ENCODE measurements at regions not wholly inside any gene's neighbourhood (a gene's known extent, or its start where the extent isn't known, plus 50 kb on each side); places are given as distances from the start of the nearest gene placed in this dataset.
"Not testable (repeated sequence)": the region's sequence is repeated elsewhere in the genome, so short reads cannot be mapped to it uniquely, and the experiment has no call there.

DNA sequence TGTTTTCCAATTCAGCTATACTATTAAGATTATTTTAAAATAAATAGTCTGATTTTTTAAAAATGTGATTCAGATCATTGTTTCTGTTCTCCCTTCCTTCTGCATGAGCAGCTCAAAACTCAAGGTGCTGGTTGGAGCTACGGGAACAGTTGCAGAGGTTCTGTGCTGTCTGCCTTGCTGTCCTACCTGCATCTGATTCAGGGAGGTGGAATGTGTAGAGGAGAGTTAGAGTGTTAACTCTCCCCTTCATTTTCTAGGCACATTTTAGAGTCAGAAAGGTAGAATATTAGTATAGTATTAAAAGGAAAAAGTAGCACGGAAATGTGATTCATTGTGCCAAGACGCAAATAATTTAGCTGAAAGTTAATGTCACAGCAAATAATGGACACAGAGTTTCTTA, 188.1 kb upstream of the SLC35B3 start:
- Mint-ChIP-seq H3K36me3 (ENCODE audit: insufficient read depth, unreplicated experiment) (no peaks in the 10 kb centered on the region), H3K9me3 (ENCODE audit: low read depth, unreplicated experiment) (peaks cover under 1% of the 10 kb centered on the region), H3K27ac (ENCODE audit: unreplicated experiment) (no peak overlapping the region), H3K27me3 (ENCODE audit: unreplicated experiment) (no peaks in the 10 kb centered on the region), H3K4me3 (ENCODE audit: low read depth, unreplicated experiment) (no peak overlapping the region), H3K4me1 (ENCODE audit: low read depth, unreplicated experiment) (no peaks in the 10 kb centered on the region)
- TF ChIP-seq, protein P1, sequence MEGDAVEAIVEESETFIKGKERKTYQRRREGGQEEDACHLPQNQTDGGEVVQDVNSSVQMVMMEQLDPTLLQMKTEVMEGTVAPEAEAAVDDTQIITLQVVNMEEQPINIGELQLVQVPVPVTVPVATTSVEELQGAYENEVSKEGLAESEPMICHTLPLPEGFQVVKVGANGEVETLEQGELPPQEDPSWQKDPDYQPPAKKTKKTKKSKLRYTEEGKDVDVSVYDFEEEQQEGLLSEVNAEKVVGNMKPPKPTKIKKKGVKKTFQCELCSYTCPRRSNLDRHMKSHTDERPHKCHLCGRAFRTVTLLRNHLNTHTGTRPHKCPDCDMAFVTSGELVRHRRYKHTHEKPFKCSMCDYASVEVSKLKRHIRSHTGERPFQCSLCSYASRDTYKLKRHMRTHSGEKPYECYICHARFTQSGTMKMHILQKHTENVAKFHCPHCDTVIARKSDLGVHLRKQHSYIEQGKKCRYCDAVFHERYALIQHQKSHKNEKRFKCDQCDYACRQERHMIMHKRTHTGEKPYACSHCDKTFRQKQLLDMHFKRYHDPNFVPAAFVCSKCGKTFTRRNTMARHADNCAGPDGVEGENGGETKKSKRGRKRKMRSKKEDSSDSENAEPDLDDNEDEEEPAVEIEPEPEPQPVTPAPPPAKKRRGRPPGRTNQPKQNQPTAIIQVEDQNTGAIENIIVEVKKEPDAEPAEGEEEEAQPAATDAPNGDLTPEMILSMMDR (IDR thresholded peaks at IDR 0.05; ENCODE audit: unreplicated experiment) = no peak
- BruUV-seq (replicated peaks) = no TSS peak
- intact Hi-C loops (cut with micrococcal nuclease; ENCODE audit: unreplicated experiment) = no loop called here
- CTCF ChIA-PET = interaction anchor here (0.5 to 0.6 kb wide), 2 partner anchors 12 to 260 kb away, joined by 3 to 4 read pairs; no protein-coding TSS in a partner anchor
- DNase-seq = no peak

DNA sequence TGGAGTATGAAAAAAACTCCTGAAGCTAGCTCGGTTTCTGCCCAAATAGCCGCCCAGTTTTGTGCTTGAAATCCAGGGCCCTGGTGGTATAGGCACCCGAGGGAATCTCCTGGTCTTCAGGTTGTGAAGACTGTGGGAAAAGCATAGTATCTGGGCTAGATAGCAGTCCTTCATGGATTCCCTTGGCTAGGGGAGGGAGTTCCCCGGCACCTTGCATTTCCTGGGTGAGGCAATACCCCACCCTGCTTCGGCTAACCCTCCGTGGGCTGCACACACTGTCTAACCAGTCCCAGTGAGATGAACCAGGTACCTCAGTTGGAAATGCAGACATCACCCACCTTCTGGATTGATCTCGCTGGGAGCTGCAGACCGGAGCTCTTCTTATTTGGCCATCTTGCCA, 184.5 kb upstream of the SLC35B3 start:
- Mint-ChIP-seq H3K27ac (ENCODE audit: unreplicated experiment) (no peak overlapping the region), H3K9me3 (ENCODE audit: low read depth, unreplicated experiment) (peaks cover 8% of the 10 kb centered on the region), H3K27me3 (ENCODE audit: unreplicated experiment) (no peaks in the 10 kb centered on the region), H3K36me3 (ENCODE audit: insufficient read depth, unreplicated experiment) (no peaks in the 10 kb centered on the region), H3K4me1 (ENCODE audit: low read depth, unreplicated experiment) (no peaks in the 10 kb centered on the region), H3K4me3 (ENCODE audit: low read depth, unreplicated experiment) (no peak overlapping the region)
- intact Hi-C loops (cut with micrococcal nuclease; ENCODE audit: unreplicated experiment) = no loop called here
- TF ChIP-seq, protein P1 (IDR thresholded peaks at IDR 0.05; ENCODE audit: unreplicated experiment) = no peak
- CTCF ChIA-PET = no interaction called here
- BruUV-seq (replicated peaks) = no TSS peak
- no peak for DNase-seq

DNA sequence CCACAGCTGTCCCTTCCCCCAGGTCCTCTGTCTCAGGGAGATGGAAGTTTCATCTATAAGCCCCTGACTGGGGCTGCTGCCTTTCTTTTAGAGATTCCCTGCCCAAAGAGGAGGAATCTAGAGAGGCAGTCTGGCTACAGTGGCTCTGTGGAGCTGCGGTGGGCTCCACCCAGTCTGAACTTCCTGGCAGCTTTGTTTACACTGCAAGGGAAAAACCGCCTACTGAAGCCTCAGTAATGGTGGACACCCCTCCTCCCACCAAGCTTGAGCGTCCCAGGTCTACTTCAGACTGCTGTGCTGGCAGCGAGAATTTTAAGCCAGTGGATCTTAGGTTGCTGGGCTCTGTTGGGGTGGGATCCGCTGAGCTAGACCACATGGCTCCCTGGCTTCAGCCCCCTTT, 184.1 kb upstream of the SLC35B3 start:
- H3K27ac Mint-ChIP-seq (ENCODE audit: unreplicated experiment); H3K4me1 Mint-ChIP-seq (ENCODE audit: low read depth, unreplicated experiment); H3K36me3 Mint-ChIP-seq (ENCODE audit: insufficient read depth, unreplicated experiment); H3K4me3 Mint-ChIP-seq (ENCODE audit: low read depth, unreplicated experiment); BruUV-seq (replicated peaks); CTCF ChIA-PET; H3K27me3 Mint-ChIP-seq (ENCODE audit: unreplicated experiment); intact Hi-C loops (cut with micrococcal nuclease; ENCODE audit: unreplicated experiment); DNase-seq; H3K9me3 Mint-ChIP-seq (ENCODE audit: low read depth, unreplicated experiment): not testable (repeated sequence)

DNA sequence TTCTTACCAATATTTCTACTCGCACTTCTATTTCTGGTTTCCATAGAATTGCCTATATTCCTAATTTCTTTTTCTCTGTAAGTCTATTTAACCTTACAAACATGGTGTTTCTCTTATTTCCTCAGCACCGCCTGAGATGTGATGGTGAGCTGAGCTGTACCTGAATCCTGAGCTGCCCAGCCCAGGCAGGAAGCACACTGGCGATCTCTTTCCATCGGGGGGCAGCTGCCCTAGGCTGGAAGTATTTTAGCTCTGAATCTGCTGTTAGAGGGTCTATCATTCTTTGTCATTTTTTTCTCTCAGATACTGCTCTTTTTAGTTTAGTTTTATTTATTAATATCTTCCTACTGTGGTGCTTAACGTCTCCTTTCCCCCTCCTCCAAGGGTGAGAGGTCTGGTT, 173.4 kb upstream of the SLC35B3 start:
- no peaks in the 10 kb centered on the region for H3K36me3 Mint-ChIP-seq (ENCODE audit: insufficient read depth, unreplicated experiment)
- BruUV-seq (replicated peaks) = no TSS peak
- no peak for DNase-seq
- no peaks in the 10 kb centered on the region for H3K27me3 Mint-ChIP-seq (ENCODE audit: unreplicated experiment)
- no peak overlapping the region for H3K27ac Mint-ChIP-seq (ENCODE audit: unreplicated experiment)
- H3K9me3 Mint-ChIP-seq (ENCODE audit: low read depth, unreplicated experiment) = peaks cover 11% of the 10 kb centered on the region
- intact Hi-C loops (cut with micrococcal nuclease; ENCODE audit: unreplicated experiment) = no loop called here
- CTCF ChIA-PET = no interaction called here
- TF ChIP-seq, protein P1 (IDR thresholded peaks at IDR 0.05; ENCODE audit: unreplicated experiment) = no peak
- no peak overlapping the region for H3K4me3 Mint-ChIP-seq (ENCODE audit: low read depth, unreplicated experiment)
- no peaks in the 10 kb centered on the region for H3K4me1 Mint-ChIP-seq (ENCODE audit: low read depth, unreplicated experiment)

DNA sequence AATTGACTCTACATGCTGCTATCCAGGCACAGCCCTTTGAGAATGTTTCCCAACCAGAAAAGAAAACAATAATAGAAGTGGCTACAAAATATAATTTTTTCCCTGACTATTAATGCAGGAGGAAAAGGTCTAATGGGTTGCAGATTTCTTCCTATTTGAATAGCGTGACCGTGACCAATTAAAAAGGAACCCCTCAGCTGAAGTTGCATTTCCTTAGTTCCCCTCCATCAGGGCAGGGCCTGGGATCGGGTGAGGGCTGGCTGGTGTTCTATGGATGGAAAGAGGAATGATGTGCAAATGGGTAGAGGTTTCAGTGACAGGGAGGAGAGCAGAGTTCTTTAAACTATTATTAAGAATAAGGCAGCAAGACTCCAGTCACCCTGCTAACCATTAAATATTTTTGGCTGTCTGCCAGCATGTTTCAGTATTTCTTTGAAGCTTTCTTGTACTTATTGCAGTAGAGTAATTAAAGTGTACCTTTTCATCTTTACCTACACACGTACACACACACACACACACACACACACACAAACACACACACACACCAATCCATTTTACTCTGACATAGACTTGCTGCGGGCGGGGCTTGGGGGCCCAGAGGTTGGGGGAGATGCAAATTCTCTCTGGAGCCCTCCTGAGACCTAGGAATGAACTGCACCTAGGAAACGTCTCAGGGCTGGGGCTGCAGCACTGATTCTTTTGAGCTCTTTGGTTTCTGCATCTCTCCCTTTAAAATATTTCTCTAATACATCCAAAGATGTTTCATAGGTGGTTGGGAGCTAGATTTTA, 154.8 kb upstream of the SLC35B3 start:
- DNase-seq = no peak
- intact Hi-C loops (cut with micrococcal nuclease; ENCODE audit: unreplicated experiment) = no loop called here
- Mint-ChIP-seq H3K4me1 (ENCODE audit: low read depth, unreplicated experiment) (no peaks in the 10 kb centered on the region), H3K27ac (ENCODE audit: unreplicated experiment) (no peak overlapping the region), H3K27me3 (ENCODE audit: unreplicated experiment) (no peaks in the 10 kb centered on the region), H3K9me3 (ENCODE audit: low read depth, unreplicated experiment) (peaks cover 2% of the 10 kb centered on the region), H3K4me3 (ENCODE audit: low read depth, unreplicated experiment) (no peak overlapping the region), H3K36me3 (ENCODE audit: insufficient read depth, unreplicated experiment) (no peaks in the 10 kb centered on the region)
- TF ChIP-seq, protein P1 (IDR thresholded peaks at IDR 0.05; ENCODE audit: unreplicated experiment) = no peak
- CTCF ChIA-PET = no interaction called here
- no TSS peak for BruUV-seq (replicated peaks)
